GM12874 (cell line): ENCODE measurements at regions not wholly inside any gene's neighbourhood (a gene's known extent, or its start where the extent isn't known, plus 50 kb on each side); places are given as distances from the start of the nearest gene placed in this dataset.

Source experiments
- CTCF ChIP-seq: IDR thresholded peaks from 2 replicates; pipeline ENCODE4 v1.5.1; 2011; ENCODE audit warnings: low read depth, mild to moderate bottlenecking, control low read depth, low read length, moderate library complexity; ENCODE audit not compliant: insufficient read depth

- no peak for TF ChIP-seq CTCF
Observed at GRCh38 chr2:71937396-71937795, 210.3 kb downstream of the CYP26B1 start.

- TF ChIP-seq CTCF: no peak
Observed at GRCh38 chr2:71936076-71937030, 211.3 kb downstream of the CYP26B1 start.

GRCh38 chr2:71935262-71935848 is 212.3 kb downstream of the CYP26B1 start:
- TF ChIP-seq CTCF: no peak

GRCh38 chr2:71934595-71935261 is 212.9 kb downstream of the CYP26B1 start:
- TF ChIP-seq CTCF: no peak

GRCh38 chr2:71934320-71934593 is 213.4 kb downstream of the CYP26B1 start:
- no peak for TF ChIP-seq CTCF

- TF ChIP-seq CTCF: no peak
Observed at GRCh38 chr2:71933467-71934319, 214.0 kb downstream of the CYP26B1 start.

GRCh38 chr2:71932780-71933466 is 214.7 kb downstream of the CYP26B1 start:
- TF ChIP-seq CTCF: no peak
